GM12878 (cell line): ENCODE measurements at regions not wholly inside any gene's neighbourhood (a gene's known extent, or its start where the extent isn't known, plus 50 kb on each side); places are given as distances from the start of the nearest gene placed in this dataset.

ENCODE experiments used
- LARP7 ChIP-seq: fragments of 450-650 bp; IDR thresholded peaks from 2 replicates; pipeline ENCODE4 v1.6.1; 2017; ENCODE audit warnings: mild to moderate bottlenecking
- POU2F2 ChIP-seq: IDR thresholded peaks from 3 replicates; pipeline ENCODE4 v1.6.1; 2011; ENCODE audit warnings: low read depth, mild to moderate bottlenecking, low read length, borderline replicate concordance
- SRF ChIP-seq, 2 experiments: IDR thresholded peaks; 2 replicates each; pipeline ENCODE4 v1.6.1; 2011; ENCODE audit warnings: low read depth in 2 of 2, low read length in 2 of 2, mild to moderate bottlenecking in 1 of 2, moderate library complexity in 1 of 2
- ZNF622 ChIP-seq: fragments of 450-650 bp; IDR thresholded peaks from 2 replicates; pipeline ENCODE4 v1.6.1; 2017; ENCODE audit warnings: mild to moderate bottlenecking, inconsistent platforms
- TF ChIP-seq, protein P1 (sequence below): fragments of 450-650 bp; IDR thresholded peaks from 2 replicates; pipeline ENCODE4 v1.6.1; 2018; ENCODE audit warnings: mild to moderate bottlenecking, low read depth, moderate library complexity; ENCODE audit not compliant: partially characterized antibody
- TF ChIP-seq, protein P2 (sequence below): fragments of 450-650 bp; IDR thresholded peaks from 2 replicates; pipeline ENCODE4 v1.6.1; 2017; ENCODE audit warnings: mild to moderate bottlenecking, moderate library complexity

DNA sequence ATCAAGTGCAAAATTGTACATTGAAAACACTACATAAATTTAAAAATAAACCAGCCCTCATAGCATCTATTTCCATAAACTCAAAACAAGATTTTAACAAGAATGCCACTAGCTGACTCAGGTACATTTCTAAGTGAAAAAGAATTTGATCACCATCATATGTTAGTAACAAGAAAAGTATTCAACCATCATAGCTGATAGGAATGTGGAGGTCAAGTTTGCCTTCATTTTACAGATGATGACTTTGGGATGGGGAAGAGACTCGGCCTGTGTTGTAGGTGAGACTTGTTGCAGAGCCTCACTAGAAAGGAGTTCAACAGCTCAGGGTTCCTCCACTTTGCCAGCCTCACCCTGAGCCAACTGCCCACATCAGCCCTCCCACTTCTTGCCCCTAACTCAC is 318.8 kb upstream of the FAM78B start (continued):
- no peak for TF ChIP-seq SRF (IDR thresholded peaks at IDR 0.05; ENCODE audit: low read depth in 2 of 2, low read length in 2 of 2)
- TF ChIP-seq LARP7 = no peak
- no peak for TF ChIP-seq ZNF622
- TF ChIP-seq, protein P1, sequence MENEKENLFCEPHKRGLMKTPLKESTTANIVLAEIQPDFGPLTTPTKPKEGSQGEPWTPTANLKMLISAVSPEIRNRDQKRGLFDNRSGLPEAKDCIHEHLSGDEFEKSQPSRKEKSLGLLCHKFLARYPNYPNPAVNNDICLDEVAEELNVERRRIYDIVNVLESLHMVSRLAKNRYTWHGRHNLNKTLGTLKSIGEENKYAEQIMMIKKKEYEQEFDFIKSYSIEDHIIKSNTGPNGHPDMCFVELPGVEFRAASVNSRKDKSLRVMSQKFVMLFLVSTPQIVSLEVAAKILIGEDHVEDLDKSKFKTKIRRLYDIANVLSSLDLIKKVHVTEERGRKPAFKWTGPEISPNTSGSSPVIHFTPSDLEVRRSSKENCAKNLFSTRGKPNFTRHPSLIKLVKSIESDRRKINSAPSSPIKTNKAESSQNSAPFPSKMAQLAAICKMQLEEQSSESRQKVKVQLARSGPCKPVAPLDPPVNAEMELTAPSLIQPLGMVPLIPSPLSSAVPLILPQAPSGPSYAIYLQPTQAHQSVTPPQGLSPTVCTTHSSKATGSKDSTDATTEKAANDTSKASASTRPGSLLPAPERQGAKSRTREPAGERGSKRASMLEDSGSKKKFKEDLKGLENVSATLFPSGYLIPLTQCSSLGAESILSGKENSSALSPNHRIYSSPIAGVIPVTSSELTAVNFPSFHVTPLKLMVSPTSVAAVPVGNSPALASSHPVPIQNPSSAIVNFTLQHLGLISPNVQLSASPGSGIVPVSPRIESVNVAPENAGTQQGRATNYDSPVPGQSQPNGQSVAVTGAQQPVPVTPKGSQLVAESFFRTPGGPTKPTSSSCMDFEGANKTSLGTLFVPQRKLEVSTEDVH = no peak
- TF ChIP-seq POU2F2 = no peak
- TF ChIP-seq, protein P2, sequence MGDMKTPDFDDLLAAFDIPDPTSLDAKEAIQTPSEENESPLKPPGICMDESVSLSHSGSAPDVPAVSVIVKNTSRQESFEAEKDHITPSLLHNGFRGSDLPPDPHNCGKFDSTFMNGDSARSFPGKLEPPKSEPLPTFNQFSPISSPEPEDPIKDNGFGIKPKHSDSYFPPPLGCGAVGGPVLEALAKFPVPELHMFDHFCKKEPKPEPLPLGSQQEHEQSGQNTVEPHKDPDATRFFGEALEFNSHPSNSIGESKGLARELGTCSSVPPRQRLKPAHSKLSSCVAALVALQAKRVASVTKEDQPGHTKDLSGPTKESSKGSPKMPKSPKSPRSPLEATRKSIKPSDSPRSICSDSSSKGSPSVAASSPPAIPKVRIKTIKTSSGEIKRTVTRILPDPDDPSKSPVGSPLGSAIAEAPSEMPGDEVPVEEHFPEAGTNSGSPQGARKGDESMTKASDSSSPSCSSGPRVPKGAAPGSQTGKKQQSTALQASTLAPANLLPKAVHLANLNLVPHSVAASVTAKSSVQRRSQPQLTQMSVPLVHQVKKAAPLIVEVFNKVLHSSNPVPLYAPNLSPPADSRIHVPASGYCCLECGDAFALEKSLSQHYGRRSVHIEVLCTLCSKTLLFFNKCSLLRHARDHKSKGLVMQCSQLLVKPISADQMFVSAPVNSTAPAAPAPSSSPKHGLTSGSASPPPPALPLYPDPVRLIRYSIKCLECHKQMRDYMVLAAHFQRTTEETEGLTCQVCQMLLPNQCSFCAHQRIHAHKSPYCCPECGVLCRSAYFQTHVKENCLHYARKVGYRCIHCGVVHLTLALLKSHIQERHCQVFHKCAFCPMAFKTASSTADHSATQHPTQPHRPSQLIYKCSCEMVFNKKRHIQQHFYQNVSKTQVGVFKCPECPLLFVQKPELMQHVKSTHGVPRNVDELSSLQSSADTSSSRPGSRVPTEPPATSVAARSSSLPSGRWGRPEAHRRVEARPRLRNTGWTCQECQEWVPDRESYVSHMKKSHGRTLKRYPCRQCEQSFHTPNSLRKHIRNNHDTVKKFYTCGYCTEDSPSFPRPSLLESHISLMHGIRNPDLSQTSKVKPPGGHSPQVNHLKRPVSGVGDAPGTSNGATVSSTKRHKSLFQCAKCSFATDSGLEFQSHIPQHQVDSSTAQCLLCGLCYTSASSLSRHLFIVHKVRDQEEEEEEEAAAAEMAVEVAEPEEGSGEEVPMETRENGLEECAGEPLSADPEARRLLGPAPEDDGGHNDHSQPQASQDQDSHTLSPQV = no peak
